CD4-positive, alpha-beta T cell treated with Interleukin-15 for 4 hours (primary cell): ENCODE measurements at regions not wholly inside any gene's neighbourhood (a gene's known extent, or its start where the extent isn't known, plus 50 kb on each side); places are given as distances from the start of the nearest gene placed in this dataset.

Experiments
- DNase-seq: peaks from one replicate; pipeline ENCODE4 v3.0.0-alpha.2; 2020; ENCODE audit warnings: low spot score

- DNase-seq, result no peak
Measured at GRCh38 chrX:4876268-4876667, 1162.8 kb upstream of the PRKX start.

GRCh38 chrX:4851534-4851933, 1138.1 kb upstream of the PRKX start:
- no peak for DNase-seq

GRCh38 chrX:4850312-4850711, 1136.9 kb upstream of the PRKX start:
- no peak for DNase-seq

GRCh38 chrX:4844376-4844775, 1130.9 kb upstream of the PRKX start:
- DNase-seq, result no peak

- DNase-seq, result no peak
Measured at GRCh38 chrX:4841216-4841745, 1127.8 kb upstream of the PRKX start.

- no peak for DNase-seq
Measured at GRCh38 chrX:4831574-4831973, 1118.1 kb upstream of the PRKX start.

- no peak for DNase-seq
Measured at GRCh38 chrX:4830880-4831557, 1117.6 kb upstream of the PRKX start.

- DNase-seq, result no peak
Measured at GRCh38 chrX:4825550-4825949, 1112.1 kb upstream of the PRKX start.

GRCh38 chrX:4809571-4809970, 1096.1 kb upstream of the PRKX start:
- no peak for DNase-seq

GRCh38 chrX:4805502-4805901, 1092.1 kb upstream of the PRKX start:
- no peak for DNase-seq

GRCh38 chrX:4800756-4801155, 1087.3 kb upstream of the PRKX start:
- DNase-seq, result no peak

GRCh38 chrX:4787971-4788370, 1074.5 kb upstream of the PRKX start:
- no peak for DNase-seq

- no peak for DNase-seq
Measured at GRCh38 chrX:4764888-4765287, 1051.4 kb upstream of the PRKX start.

GRCh38 chrX:4762196-4762595, 1048.7 kb upstream of the PRKX start:
- DNase-seq, result no peak

- no peak for DNase-seq
Measured at GRCh38 chrX:4754878-4755604, 1041.6 kb upstream of the PRKX start.

GRCh38 chrX:4741024-4741423, 1027.6 kb upstream of the PRKX start:
- no peak for DNase-seq

GRCh38 chrX:4735299-4735698, 1021.9 kb upstream of the PRKX start:
- DNase-seq, result no peak

GRCh38 chrX:4710618-4711433, 997.4 kb upstream of the PRKX start:
- no peak for DNase-seq

- no peak for DNase-seq
Measured at GRCh38 chrX:4708970-4709760, 995.7 kb upstream of the PRKX start.

- DNase-seq, result no peak
Measured at GRCh38 chrX:4706961-4707360, 993.5 kb upstream of the PRKX start.

GRCh38 chrX:4690521-4690920, 977.1 kb upstream of the PRKX start:
- DNase-seq, result no peak

- DNase-seq, result no peak
Measured at GRCh38 chrX:4682636-4683035, 969.2 kb upstream of the PRKX start.
